ENCODE measurements at regions not wholly inside any gene's neighbourhood (a gene's known extent, or its start where the extent isn't known, plus 50 kb on each side); places are given as distances from the start of the nearest gene placed in this dataset.

DNA sequence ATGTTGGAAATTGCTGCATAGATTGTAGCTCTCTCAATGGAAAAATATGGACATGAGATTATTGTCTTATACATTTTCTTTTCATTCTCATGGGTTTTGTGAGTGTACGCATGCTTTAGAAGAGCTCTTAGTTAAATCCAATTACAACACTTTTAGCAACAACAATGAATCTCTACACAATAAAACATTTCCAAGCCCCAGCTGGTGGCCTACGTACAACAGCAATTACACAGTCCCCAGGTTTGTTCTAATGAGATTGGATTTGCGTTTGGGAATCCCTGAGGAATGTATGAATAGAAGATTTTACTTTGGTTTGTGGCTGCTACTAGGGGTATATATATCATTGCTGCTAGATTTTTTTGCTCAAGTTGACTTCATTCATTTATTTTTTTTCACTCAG is 98.6 kb downstream of the FHDC1 start:
- no peak for DNase-seq (ENCODE audit: low read depth)

DNA sequence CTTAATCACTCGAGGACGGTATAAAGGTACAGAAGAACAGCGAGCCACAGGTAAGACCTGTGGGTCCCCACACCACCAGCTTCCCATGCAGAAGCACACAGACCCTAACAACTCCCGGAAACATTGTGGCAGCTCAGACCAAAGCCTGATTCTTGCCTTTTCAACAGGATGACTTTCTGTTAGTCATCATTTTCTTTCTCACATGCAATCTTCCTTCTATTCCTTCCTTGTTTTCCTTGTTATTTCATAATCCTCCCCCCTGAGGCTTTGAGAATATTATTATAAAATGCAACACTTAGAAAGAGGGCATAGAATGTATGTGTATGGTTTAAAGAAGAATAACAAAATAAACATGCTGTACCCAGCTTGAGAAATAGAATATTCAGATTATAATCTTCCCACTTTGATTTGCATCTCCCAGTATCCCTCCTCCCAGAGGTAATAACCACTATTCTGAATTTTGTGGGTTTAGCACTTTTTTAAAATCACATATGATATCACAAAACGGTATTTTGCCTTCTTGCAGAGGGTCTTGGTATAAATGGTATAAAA is 100.9 kb downstream of the FHDC1 start:
- no peak for DNase-seq (ENCODE audit: low read depth)

DNA sequence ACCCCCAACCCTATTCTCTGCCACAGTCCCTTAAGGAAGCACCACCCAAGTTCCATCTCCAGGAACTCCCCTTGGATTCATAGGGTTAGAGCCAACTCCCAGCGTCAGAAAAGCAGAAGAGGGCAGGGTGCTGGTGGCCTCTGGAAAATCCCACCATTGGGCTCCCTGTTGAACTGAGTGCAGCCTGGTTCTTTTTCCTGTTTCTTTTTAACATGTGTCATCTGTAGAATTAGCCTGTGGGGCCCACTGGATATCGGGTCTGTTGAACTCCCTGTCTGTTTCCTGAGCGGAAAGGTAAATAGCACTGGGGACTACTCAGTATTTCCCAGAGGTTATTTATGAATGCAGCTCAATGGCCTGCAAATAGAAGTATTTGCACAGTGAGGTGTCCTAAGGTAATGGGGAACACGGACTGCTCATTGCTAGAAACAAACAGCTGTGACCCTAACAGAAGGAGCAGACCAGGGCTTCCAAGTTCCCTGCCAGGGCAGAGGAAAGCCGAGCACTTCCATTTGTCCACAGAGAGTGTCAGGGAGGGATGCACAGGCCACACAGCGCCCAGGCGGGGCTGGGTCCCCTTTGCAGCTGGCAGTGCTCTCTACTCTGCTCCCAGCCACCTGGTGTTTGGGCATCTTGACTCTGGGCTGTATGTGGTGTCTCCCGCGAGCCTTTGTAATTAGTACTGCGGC is 102.6 kb downstream of the FHDC1 start:
- DNase-seq (ENCODE audit: low read depth) = no peak

DNA sequence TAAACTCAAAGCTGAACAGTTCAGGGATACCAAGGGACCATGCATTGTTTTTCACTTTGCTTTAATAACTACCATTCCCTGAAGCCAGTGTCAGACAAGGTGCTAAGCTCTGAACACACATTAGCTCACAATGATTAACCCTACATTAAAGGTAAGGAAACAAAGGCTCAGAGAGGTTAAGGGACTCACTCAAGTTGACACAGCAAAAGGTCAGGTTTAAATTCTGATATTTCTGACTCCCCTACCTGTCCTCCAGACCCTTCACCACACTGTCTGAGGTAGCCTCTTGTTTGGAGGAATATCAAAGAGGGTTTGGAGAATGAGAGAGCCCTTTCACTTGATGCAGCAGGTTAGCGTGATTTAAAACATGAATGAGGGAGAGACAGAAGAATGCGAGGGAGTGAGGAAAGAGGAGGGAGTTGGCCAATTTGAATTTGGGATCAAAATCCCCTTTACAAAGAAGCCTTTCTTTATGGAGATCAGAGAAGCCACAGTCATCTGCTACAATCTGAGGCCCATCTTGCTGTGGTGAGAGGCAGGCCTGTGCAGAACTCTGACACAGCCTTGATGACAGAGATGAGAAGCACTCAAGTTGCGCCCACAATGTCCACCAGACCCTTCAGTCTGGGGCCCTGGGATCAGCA is 103.5 kb downstream of the FHDC1 start:
- no peak for DNase-seq (ENCODE audit: low read depth)

DNA sequence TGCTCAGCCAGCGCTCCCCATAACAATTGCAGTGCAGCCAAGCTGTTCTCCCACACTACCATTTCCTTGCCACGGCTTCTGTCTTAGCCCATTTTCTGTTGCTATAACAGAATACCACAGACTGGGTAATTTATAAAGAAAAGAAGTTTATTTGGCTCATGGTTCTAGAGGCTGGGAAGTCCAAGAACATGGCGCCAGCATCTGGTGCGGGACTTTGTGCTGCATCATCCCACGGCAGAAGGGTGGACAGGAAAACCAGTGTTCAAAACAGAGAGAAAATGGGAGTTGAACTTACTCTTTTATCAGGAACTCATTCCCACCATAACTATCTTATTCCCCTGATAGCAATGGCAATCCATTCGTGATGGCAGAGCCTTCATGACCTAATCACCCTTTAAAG is 104.6 kb downstream of the FHDC1 start:
- no peak for DNase-seq (ENCODE audit: low read depth)

DNA sequence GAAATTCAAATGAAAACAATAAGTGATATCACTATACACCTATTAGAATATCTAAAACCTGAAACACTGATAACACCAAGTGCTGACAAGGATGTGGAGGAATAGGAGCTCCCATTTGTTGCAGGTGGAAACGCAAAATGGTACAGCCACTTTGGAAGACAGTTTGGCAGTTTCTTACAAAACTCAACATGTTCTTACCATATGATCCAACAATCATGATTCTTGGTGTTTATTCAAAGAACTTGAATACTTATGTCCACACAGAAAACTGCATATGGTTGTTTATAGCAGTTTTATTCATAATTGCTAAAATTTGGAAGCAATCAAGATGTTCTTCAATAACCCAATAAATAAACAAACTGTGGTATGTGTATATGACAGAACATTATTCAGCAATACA is 107.9 kb downstream of the FHDC1 start:
- no peak for DNase-seq (ENCODE audit: low read depth)

DNA sequence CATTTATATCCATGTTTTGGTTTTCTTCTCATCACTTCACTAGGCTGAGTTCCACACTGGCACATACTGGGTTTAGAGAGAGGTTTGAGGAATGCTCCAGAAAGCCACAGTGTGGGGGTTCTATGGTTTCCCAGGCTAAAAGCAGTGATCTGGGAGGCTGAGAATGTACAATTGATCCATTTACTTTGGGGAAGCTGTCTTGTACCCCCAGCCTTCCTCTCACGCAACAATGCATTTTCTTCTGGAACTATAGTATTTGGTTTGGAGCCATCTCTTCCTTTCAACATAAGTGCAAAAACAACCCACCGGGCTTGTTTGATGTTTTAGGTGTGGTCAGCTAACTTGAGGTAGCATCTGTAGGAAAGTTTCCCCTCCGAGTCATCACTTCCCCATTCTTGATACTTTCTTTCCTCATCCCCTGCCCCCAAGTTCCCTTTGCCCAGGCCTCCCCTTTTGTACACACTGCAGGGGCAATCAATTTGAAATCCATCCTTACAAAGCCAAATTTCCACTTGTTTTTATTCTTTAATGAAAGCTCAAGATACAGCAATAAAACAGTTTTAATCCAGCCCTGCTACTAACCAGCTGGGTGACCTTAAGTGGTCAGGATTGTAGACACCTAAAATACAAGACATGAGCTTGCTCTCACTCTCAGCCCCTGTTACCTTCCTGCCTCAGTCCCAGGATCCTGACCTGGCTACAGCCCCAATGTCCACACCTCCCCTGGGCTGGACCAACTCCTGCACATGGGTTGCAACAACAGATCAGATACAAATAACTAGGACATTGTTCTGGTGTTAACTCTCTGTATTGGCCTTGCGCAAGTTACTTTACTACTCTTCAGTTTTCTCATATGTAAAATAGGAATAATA is 109.2 kb downstream of the FHDC1 start:
- no peak for DNase-seq (ENCODE audit: low read depth)

DNA sequence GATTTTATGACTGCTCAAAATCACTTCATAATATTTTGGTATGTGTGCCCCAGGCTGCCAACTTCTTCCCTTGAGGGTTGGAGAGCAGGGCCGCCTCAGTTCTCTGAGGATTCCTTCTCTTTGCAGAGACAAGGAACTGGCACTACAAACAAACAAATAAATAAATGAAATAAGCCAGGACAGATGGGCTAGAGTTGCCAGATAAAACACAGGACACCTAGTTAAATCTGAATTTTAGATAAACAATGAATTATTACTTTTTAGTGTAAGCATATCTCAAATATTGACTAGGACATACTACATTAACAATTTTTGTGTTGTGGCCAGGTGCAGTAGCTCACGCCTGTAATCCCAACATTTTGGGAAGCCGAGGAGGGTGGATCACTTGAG is 122.5 kb downstream of the FHDC1 start:
- DNase-seq (ENCODE audit: low read depth) = no peak

DNA sequence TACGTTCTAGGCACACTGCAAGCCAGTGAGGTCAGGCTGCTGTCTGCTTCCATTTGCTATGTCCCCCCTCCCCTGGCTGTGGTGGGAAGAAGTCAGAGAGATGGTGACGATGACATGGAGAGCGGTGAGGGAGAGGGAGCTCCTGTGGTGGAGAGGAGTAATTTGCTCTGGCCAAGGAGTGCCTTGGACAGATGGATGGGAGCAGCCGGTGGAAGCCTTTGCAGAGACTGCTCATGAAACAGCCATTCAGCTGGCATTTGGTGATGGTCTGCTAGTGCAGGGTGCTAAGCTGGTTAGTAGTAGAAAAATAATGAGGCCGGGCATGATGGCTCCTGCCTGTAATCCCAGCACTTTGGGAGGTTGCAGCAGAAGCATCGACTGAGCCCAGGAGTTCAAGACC is 124.1 kb downstream of the FHDC1 start:
- DNase-seq (ENCODE audit: low read depth) = no peak

DNA sequence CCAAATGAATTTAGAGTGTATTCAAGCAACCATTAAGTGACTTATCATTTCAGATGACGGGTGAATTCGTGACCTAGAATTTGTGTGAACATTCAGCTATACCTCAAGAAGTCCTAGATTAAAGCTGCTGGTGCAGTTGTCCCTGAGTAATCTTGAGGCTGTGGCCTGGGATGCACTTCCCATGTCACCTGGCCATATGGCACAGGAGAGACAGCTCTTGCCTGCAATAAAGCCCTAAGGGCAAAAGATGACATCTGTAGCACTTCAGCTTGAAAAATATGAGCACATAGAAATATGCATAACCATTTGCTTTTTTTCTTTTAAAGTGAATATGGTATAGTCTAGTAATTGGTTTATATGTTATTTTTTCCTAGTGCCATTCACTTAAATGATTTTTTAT is 125.8 kb downstream of the FHDC1 start:
- no peak for DNase-seq (ENCODE audit: low read depth)

DNA sequence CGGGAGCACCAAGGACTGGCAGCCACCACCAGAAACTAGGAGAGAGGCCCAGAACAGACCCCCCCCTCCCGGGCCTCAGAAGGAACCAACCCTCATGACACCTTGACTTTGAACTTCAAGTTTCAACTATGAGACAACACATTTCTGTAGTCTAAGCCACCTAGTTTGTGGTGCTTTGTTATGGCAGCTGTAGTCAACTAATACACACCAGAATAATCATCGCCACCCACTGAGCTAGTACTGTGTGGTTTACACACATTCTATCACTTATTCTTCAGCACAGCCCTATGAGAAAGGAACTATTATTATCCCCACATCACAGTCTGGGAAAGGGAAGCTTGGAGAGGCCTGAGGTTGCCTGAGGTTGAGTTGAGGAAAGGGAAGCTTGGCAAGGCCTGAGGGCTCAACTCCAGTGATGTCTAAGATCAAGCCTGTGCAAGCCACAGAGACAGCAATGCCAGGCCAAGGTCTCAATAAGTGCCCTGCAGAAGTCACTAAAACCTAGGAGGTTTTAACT is 126.6 kb downstream of the FHDC1 start:
- no peak for DNase-seq (ENCODE audit: low read depth)

DNA sequence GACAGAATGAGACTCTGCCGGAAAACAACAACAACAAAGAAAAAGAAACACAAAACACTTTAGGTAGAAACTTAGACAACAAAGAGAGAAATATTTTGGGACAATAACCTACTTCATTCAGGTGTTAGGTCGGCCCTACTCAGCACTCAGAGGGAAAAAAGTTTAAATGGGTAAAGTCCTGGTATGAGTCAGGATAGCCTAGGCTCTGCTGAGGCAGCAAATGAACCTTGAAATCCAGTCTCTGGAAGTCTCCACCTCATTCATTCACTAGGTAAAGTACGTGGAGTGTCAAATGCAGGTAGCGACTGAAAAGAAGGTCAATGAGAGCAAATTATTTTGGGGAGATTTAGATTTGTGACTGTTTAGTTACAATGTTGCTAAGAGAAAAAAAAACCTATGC is 127.4 kb downstream of the FHDC1 start:
- no peak for DNase-seq (ENCODE audit: low read depth)

DNA sequence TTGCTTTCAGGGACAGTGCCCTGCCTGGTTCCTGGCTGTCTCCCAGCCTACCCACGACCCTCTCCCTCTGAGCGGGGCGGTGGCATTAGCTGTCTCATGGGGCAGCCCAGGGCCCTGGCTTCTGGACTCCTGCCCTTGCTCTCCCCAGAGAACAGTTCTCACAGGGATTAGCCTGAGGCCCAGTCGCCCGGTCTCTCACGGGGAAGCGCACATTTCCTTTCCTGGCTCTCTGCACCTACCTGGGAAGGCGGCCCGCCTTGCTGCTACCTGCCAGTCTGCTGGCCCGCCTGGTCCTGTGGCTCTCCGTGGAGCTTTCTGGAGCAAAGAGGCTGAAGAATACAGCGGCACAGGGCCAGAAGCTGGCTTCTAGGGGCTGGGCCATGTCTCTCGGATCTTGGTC is 128.4 kb downstream of the FHDC1 start:
- no peak for DNase-seq (ENCODE audit: low read depth)

DNA sequence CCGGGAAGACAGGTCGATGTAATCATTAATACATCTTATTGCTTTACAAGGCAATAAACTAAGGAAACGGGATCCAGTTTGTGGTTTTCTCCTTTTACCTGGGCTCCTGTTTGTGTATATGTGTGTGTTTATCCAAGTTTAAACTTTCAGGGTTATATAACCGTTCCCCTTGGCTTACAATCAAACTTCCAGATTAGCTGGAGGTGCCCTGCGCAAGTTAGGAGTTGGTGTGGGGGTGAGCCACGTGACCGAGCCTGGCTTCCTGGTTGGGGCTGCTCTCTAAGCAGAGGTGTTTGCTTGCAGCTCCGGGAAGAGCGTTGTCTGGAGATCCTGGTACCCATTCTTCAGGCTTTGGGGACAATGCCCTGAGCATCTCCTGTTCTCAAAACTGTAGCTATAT is 129.2 kb downstream of the FHDC1 start:
- DNase-seq (ENCODE audit: low read depth) = no peak

DNA sequence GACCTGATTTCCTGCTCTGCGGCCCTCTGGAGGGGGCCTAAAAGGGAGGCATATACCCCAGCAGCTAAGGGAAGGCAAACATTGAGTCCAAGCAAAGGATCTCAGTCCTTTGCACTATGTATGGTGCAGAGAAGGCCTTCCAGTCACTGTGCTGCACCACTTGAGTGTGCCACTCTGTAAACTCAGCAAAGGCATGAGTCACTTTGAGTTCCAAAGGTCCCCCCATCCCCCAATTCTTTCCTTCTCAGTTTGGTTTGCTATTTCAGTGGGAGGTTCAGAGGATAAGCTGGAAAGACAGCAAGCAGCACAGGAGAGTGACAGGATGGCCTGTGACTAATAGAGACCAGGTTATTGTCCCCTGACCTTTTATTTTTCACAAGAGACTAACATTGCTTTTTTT is 131.3 kb downstream of the FHDC1 start:
- DNase-seq (ENCODE audit: low read depth) = no peak

DNA sequence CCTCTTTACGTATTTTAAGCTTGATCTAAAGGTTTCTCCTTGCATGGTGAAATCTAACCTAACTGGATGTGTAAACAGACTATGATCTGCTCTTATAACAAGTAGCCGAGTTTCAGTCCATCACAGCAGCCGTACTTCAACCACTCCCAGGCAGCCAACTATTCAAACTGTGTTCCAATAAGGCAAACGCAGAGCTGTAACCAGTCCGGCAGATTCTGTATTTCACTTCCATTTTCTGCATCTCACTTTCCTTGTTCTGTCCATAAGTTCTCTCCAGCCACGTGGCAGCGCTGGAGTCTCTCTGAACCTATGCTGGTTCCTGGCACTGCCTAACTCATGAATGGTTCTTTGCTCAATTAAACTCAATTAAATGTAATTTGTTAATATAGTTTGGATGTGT is 132.6 kb downstream of the FHDC1 start:
- DNase-seq (ENCODE audit: low read depth) = no peak

DNA sequence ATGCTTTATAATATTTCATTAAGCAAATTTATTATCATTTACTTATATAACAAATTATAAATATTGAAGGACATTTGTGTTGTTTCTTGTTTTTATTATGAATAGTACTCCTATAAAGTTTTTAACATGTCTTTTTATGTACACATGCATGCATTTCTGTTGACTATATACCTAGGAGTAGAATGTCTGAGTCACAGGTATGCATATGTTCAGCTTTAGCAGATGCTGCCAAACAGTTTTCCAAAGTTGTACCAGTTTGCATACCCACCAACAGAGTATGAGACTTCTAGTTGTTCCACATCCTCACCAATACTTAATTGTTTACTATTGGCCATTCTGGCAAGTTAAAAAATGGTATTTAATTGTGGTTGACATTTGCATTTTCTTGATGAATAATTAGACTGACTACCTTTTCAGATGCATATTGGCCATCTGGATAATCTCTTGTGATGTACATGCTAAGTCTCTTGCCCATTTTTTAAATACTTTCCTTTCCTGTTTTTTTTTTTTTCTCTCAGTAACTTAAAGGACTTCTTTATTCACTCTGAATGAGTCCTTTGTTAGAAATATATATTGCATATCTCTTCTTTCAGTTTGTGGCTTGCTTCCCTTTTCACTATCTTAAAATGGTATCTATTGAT is 132.2 kb upstream of the TRIM2 start:
- DNase-seq (ENCODE audit: low read depth) = no peak

DNA sequence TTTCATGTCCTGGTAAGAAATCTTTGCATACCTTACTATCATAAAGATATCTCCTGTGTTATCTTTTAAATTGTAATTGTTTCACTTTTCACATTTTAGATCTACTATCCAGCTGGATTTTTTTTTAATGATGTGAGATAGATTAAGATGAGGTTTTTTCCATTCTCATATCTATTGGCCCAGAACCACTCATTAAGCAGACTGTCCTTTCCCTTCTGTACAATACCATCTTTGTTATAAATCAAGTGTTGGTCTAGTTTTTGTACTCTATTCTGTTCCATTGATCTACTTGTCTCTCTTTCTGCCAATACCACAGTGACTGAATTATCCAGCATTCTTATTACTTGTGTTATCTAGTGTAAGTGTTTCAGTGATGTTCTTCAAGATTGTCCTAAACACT is 131.6 kb upstream of the TRIM2 start:
- DNase-seq (ENCODE audit: low read depth) = no peak

DNA sequence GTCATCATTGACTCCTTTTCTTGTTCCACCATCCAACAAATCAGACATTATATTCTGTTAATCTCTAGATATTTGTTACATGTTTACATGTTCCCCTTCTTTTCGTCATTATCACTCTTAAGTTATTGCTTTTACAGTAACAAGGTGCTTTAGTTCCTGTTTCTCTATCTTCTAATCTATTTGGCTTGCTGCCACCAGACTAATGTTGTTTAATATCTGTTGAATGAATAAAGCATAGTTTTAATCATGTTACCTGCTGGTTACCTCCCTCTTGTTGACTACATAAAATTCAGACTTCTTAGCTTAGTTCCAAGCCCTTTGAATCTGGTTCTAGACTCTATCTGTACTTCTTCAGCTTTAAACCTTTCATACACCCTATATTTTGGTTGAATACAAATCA is 129.8 kb upstream of the TRIM2 start:
- no peak for DNase-seq (ENCODE audit: low read depth)

DNA sequence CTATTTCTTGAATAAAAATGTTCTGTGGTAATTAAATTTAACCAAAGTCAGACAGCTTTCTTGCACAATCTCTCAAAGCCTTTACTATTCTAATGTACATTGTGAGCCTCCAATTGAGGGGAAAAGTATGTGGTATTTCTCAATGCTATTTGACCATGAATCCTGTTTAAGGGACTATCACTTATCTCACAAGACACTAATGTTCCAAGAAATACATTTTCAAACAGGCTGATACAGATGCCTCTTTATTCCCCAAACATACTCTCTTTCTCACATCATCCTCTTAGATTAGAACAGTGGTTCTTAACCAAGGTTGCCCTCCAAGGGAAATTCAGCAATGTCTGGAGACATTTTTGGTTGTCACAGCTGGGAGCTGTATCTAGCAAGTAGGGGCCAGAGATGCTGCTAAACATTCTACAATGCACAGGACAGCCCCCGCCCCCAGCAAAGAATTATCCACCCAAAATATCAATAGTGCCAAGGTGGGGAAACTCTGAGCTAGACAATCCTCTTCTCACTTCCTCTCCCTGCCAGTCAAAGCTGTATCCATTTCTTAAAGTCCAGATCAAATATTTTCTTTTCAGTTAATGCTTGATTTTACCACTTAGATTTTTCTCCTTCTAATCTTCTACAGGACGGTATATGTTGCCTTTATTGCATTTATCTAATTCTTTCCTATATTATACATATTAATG is 129.2 kb upstream of the TRIM2 start:
- DNase-seq (ENCODE audit: low read depth) = no peak

DNA sequence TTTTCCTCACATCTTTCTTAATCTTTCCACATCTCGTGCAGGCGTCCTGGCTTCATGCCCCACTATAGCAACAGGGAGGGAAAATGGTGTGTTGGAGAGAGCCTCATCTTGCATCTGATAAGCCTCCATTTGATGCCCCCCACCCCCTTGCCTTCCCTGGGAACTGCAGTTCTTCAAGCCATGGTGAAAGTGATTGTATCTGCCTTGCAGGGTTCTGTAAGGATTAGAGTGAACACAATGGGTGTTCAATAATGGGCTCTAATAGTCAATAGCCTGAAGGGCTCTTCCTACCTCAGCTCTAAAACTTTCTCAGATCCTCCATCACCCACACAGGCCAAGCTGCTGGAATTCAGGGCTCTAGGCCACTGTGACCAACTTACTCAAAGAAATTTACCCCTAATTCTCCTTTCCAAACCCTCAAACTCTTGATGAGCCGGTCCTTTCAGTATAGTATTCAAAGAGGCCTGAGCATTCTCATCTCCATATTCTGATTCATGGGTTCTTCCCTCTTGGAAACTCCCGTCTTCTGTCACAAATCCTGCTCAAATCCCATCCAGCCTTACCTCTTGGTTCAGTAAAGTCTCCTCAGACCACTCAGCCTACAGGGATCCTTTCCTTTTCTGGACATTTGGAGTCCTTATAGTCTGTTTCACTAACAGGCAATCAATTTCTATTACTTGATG is 128.3 kb upstream of the TRIM2 start:
- DNase-seq (ENCODE audit: low read depth) = no peak
